ENCODE measurements at regions not wholly inside any gene's neighbourhood (a gene's known extent, or its start where the extent isn't known, plus 50 kb on each side); places are given as distances from the start of the nearest gene placed in this dataset.

DNA sequence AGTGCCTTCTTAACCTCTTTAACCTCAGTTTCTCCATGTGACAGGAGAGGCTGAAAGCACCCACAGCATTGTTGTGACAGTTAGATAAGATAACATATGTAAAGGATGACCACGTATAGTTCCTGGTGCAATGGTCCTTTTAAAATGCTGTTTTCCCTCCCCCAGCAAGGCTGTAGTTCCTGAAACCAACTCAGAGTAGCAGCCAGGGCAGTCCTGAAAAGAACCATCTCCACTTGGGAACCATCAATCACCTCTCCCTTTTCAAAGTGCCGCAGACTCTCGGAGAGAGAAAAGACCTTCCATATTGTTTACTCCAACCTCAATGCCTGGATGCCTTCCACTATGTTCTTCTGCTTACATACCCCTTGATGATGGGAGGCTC lies 158.8 kb downstream of the DDX1 start:
- TF ChIP-seq, protein P1, sequence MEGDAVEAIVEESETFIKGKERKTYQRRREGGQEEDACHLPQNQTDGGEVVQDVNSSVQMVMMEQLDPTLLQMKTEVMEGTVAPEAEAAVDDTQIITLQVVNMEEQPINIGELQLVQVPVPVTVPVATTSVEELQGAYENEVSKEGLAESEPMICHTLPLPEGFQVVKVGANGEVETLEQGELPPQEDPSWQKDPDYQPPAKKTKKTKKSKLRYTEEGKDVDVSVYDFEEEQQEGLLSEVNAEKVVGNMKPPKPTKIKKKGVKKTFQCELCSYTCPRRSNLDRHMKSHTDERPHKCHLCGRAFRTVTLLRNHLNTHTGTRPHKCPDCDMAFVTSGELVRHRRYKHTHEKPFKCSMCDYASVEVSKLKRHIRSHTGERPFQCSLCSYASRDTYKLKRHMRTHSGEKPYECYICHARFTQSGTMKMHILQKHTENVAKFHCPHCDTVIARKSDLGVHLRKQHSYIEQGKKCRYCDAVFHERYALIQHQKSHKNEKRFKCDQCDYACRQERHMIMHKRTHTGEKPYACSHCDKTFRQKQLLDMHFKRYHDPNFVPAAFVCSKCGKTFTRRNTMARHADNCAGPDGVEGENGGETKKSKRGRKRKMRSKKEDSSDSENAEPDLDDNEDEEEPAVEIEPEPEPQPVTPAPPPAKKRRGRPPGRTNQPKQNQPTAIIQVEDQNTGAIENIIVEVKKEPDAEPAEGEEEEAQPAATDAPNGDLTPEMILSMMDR (IDR thresholded peaks at IDR 0.05) = no peak
- TF ChIP-seq POLR2A (IDR thresholded peaks at IDR 0.05) = no peak
